ENCODE measurements at regions not wholly inside any gene's neighbourhood (a gene's known extent, or its start where the extent isn't known, plus 50 kb on each side); places are given as distances from the start of the nearest gene placed in this dataset.

DNA sequence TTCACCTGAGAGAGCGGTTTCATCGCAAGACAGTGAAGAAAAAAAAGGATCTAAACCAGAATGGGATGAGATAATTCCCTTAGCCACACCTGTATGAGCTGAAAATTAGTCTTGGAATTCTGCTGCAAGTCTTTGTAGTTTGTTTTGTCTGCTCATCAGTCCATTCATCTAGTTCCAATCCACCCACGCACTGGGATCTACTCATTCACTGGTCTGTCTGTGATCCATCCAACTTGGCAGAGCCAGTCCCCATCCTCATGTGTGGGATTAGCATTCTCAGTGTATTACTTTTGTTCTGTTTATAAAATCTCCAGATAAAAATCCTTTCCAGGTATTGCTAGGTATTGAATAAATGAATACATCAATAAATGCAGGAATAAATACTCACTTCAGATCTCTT is 266.5 kb upstream of the USP24 start:
- Histone ChIP-seq H3K79me2 (ENCODE audit: low read depth) (no peaks in the 10 kb centered on the region), H4K20me1 (ENCODE audit: low read depth) (no peaks in the 10 kb centered on the region), H3F3A (ENCODE audit: low read depth) (no peaks in the 10 kb centered on the region), H3K4me2 (no peak overlapping the region), H3K4me1 (no peaks in the 10 kb centered on the region), H3K27ac (no peak overlapping the region), H3K9ac (no peak overlapping the region), H2AFZ (replicated peaks) (no peak overlapping the region), H3K27me3 (no peaks in the 10 kb centered on the region), H3K4me3 (no peak overlapping the region), H3K36me3 (no peaks in the 10 kb centered on the region), H3K9me3 (ENCODE audit: low read depth) (no peaks in the 10 kb centered on the region)
- no peaks in the 10 kb centered on the region for H3K4me1 Mint-ChIP-seq
- H3K27me3 Mint-ChIP-seq (ENCODE audit: insufficient read depth, low read depth), result peaks cover 2% of the 10 kb centered on the region
- no peak overlapping the region for H3K4me3 Mint-ChIP-seq
- H3K9me3 Mint-ChIP-seq, result no peaks in the 10 kb centered on the region
- DNase-seq (ENCODE audit: low spot score), result no peak
- no peaks in the 10 kb centered on the region for H3K36me3 Mint-ChIP-seq
- no peak for TF ChIP-seq EZH2 (IDR thresholded peaks at IDR 0.05)
- TF ChIP-seq, protein P1, sequence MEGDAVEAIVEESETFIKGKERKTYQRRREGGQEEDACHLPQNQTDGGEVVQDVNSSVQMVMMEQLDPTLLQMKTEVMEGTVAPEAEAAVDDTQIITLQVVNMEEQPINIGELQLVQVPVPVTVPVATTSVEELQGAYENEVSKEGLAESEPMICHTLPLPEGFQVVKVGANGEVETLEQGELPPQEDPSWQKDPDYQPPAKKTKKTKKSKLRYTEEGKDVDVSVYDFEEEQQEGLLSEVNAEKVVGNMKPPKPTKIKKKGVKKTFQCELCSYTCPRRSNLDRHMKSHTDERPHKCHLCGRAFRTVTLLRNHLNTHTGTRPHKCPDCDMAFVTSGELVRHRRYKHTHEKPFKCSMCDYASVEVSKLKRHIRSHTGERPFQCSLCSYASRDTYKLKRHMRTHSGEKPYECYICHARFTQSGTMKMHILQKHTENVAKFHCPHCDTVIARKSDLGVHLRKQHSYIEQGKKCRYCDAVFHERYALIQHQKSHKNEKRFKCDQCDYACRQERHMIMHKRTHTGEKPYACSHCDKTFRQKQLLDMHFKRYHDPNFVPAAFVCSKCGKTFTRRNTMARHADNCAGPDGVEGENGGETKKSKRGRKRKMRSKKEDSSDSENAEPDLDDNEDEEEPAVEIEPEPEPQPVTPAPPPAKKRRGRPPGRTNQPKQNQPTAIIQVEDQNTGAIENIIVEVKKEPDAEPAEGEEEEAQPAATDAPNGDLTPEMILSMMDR (IDR thresholded peaks at IDR 0.05), result no peak
- H3K27ac Mint-ChIP-seq, result no peak overlapping the region

DNA sequence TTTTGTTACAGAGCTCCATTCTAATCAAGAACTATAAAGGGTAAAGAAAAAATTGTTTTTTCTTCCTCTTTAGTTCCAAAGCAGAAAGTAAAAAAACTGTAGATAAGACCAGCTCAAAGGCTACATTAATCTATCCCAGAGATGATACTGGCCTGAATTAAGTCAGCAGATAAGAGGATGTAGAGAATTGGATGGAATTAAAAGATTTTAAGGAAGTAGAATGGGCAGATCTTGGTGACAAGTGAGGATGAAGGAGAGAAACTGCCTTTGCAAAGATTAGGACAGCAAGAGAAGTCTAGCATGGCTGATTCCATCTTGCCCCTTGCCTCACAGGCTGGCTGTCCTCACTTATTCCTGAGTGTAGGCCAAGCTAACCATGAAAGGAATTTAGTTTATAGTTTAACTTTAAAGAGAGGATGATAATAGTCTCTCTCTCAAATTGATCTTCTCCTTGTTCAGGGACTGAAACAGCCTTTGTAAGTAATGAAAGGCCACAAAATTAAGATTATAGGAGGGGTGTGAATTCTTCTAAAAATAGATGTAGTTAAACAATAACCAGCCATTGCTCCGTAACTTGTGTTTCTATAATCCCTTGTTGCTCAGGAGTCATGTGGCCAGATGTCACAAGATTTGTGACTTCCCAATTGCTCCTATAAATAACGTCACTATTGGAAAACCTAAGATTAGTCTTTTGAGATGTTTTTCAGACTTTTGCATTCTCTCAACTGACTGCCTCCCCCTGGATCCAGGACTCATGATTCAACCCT is 265.0 kb upstream of the USP24 start:
- Mint-ChIP-seq H3K9me3 (no peaks in the 10 kb centered on the region), H3K36me3 (no peaks in the 10 kb centered on the region), H3K4me1 (no peaks in the 10 kb centered on the region), H3K27me3 (ENCODE audit: insufficient read depth, low read depth) (peaks cover 6% of the 10 kb centered on the region), H3K4me3 (no peak overlapping the region), H3K27ac (no peak overlapping the region)
- Histone ChIP-seq H3K9me3 (ENCODE audit: low read depth) (no peaks in the 10 kb centered on the region), H3K27ac (no peak overlapping the region), H3F3A (ENCODE audit: low read depth) (no peaks in the 10 kb centered on the region), H3K4me2 (no peak overlapping the region), H3K9ac (no peak overlapping the region), H3K27me3 (no peaks in the 10 kb centered on the region), H3K4me1 (no peaks in the 10 kb centered on the region), H3K79me2 (ENCODE audit: low read depth) (no peaks in the 10 kb centered on the region), H3K36me3 (no peaks in the 10 kb centered on the region), H4K20me1 (ENCODE audit: low read depth) (no peaks in the 10 kb centered on the region), H2AFZ (replicated peaks) (no peak overlapping the region), H3K4me3 (no peak overlapping the region)
- no peak for TF ChIP-seq EZH2 (IDR thresholded peaks at IDR 0.05)
- TF ChIP-seq, protein P1 (IDR thresholded peaks at IDR 0.05), result no peak
- no peak for TF ChIP-seq EZH2phosphoT487 (IDR thresholded peaks at IDR 0.05)
- no peak for DNase-seq (ENCODE audit: low spot score)

DNA sequence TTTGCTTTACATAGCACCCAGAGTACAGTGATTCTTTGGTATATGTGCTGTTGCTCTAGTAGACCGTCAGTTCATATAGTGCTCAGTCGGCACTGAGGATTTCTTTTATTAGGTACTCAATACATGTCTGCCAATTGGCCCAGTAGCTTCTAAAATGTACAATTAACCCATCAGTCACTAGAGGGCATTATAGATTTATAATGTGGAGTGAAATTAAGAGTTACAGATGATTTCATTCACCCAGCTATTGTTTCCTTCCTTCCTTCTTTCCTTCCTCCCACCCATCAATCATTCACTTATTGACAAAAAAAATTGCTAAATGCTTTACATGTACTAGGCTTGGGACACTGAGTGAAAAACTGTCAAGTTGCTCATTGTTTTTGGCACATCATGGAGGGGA is 263.6 kb upstream of the USP24 start:
- Histone ChIP-seq H3K27ac (no peak overlapping the region), H2AFZ (replicated peaks) (no peak overlapping the region), H3K4me1 (no peaks in the 10 kb centered on the region), H3F3A (ENCODE audit: low read depth) (no peaks in the 10 kb centered on the region), H3K9ac (no peak overlapping the region), H3K9me3 (ENCODE audit: low read depth) (no peaks in the 10 kb centered on the region), H3K36me3 (no peaks in the 10 kb centered on the region), H3K4me3 (no peak overlapping the region), H4K20me1 (ENCODE audit: low read depth) (no peaks in the 10 kb centered on the region), H3K79me2 (ENCODE audit: low read depth) (no peaks in the 10 kb centered on the region), H3K27me3 (no peaks in the 10 kb centered on the region), H3K4me2 (no peak overlapping the region)
- Mint-ChIP-seq H3K27me3 (ENCODE audit: insufficient read depth, low read depth) (peaks cover 6% of the 10 kb centered on the region), H3K9me3 (no peaks in the 10 kb centered on the region), H3K4me3 (no peak overlapping the region), H3K4me1 (no peaks in the 10 kb centered on the region), H3K36me3 (no peaks in the 10 kb centered on the region), H3K27ac (no peak overlapping the region)
- TF ChIP-seq EZH2 (IDR thresholded peaks at IDR 0.05) (no peak), EZH2phosphoT487 (IDR thresholded peaks at IDR 0.05) (no peak)
- TF ChIP-seq, protein P1 (IDR thresholded peaks at IDR 0.05), result peak; percentile 59
- DNase-seq (ENCODE audit: low spot score), result peak; percentile 32

All from neural progenitor cell (in vitro differentiated cells).